Mesenchymal stem cell (in vitro differentiated cells and primary cell): ENCODE measurements at regions not wholly inside any gene's neighbourhood (a gene's known extent, or its start where the extent isn't known, plus 50 kb on each side); places are given as distances from the start of the nearest gene placed in this dataset.

Source experiments
- DNase-seq: peaks from one replicate; pipeline ENCODE4 v3.0.0-alpha.2; 2013
- H2AFZ ChIP-seq: one replicate; pipeline ENCODE4 v1.6.1; 2013; ENCODE audit warnings: low read depth, mild to moderate bottlenecking, control low read depth, inconsistent platforms, low read length, moderate library complexity
- H2AK5ac ChIP-seq: 2 replicates; pipeline ENCODE4 v1.6.1; 2013; ENCODE audit warnings: low read length, moderate library complexity, mild to moderate bottlenecking, inconsistent platforms; ENCODE audit not compliant: severe bottlenecking
- H2BK120ac ChIP-seq: one replicate; pipeline ENCODE4 v1.6.1; 2013; ENCODE audit warnings: low read depth, mild to moderate bottlenecking, inconsistent platforms, low read length, moderate library complexity
- H2BK12ac ChIP-seq, 2 experiments: one replicate each; pipeline ENCODE4 v1.6.1; 2013; ENCODE audit warnings: inconsistent platforms in 2 of 2, low read length in 2 of 2, mild to moderate bottlenecking in 2 of 2, moderate library complexity in 2 of 2, control low read depth in 1 of 2
- H2BK15ac ChIP-seq: one replicate; pipeline ENCODE4 v1.6.1; 2013; ENCODE audit warnings: mild to moderate bottlenecking, low read depth, inconsistent platforms; ENCODE audit not compliant: poor library complexity, severe bottlenecking
- H2BK5ac ChIP-seq: 2 replicates; pipeline ENCODE4 v1.6.1; 2013; ENCODE audit warnings: low read depth, mild to moderate bottlenecking, low read length, control low read depth, inconsistent platforms; ENCODE audit not compliant: poor library complexity, severe bottlenecking
- H3K14ac ChIP-seq, 2 experiments: one replicate each; pipeline ENCODE4 v1.6.1; 2013; ENCODE audit warnings: inconsistent platforms in 2 of 2, low read length in 2 of 2, control low read depth in 1 of 2, mild to moderate bottlenecking in 1 of 2, moderate library complexity in 1 of 2
- H3K18ac ChIP-seq, 2 experiments: one replicate each; pipeline ENCODE4 v1.6.1; 2013; ENCODE audit warnings: inconsistent platforms in 2 of 2, low read length in 2 of 2, control low read depth in 1 of 2, low read depth in 1 of 2, mild to moderate bottlenecking in 1 of 2
- H3K23ac ChIP-seq, 2 experiments: one replicate each; pipeline ENCODE4 v1.6.1; 2013; ENCODE audit warnings: inconsistent platforms in 2 of 2, low read length in 2 of 2, mild to moderate bottlenecking in 2 of 2, moderate library complexity in 2 of 2, control low read depth in 1 of 2
- H3K27ac ChIP-seq: 2 replicates; pipeline ENCODE4 v1.5.1; 2013; ENCODE audit warnings: mild to moderate bottlenecking, moderate library complexity, low read length, control low read depth, inconsistent platforms; ENCODE audit not compliant: poor library complexity, severe bottlenecking
- H3K27me3 ChIP-seq, 2 experiments: 2 replicates each; pipeline versions ENCODE4 v1.6.1 to v1.7.0; 2013; ENCODE audit warnings: low read length in 2 of 2, mild to moderate bottlenecking in 2 of 2, moderate library complexity in 2 of 2, control low read depth in 1 of 2, inconsistent platforms in 1 of 2; ENCODE audit not compliant: control insufficient read depth in 1 of 2, insufficient read depth in 1 of 2
- H3K36me3 ChIP-seq, 2 experiments: 2 replicates each; pipeline versions ENCODE4 v1.6.1 to v1.7.0; 2013; ENCODE audit warnings: low read length in 2 of 2, control low read depth in 1 of 2, inconsistent platforms in 1 of 2, low read depth in 1 of 2, mild to moderate bottlenecking in 1 of 2; ENCODE audit not compliant: insufficient read depth in 2 of 2, control insufficient read depth in 1 of 2
- H3K4ac ChIP-seq, 2 experiments: one replicate each; pipeline ENCODE4 v1.6.1; 2013; ENCODE audit warnings: inconsistent platforms in 2 of 2, low read length in 2 of 2, mild to moderate bottlenecking in 2 of 2, moderate library complexity in 2 of 2, control low read depth in 1 of 2, low read depth in 1 of 2
- H3K4me1 ChIP-seq: 2 replicates; pipeline ENCODE4 v1.6.1; 2013; ENCODE audit warnings: low read depth, low read length, control low read depth; ENCODE audit not compliant: control insufficient read depth, insufficient read depth
- H3K4me2 ChIP-seq: 2 replicates; pipeline ENCODE4 v1.6.1; 2013; ENCODE audit warnings: low read length, mild to moderate bottlenecking, inconsistent platforms; ENCODE audit not compliant: poor library complexity, severe bottlenecking
- H3K4me3 ChIP-seq, 2 experiments: 2 replicates each; pipeline versions ENCODE4 v1.5.1 to v1.7.0; 2013; ENCODE audit warnings: low read length in 2 of 2, mild to moderate bottlenecking in 2 of 2, control low read depth in 1 of 2, low read depth in 1 of 2; ENCODE audit not compliant: insufficient read depth in 1 of 2
- H3K79me1 ChIP-seq: replicated peaks from 2 replicates; pipeline ENCODE4 v1.6.1; 2013; ENCODE audit warnings: mild to moderate bottlenecking, control low read depth, low read length, inconsistent platforms; ENCODE audit not compliant: poor library complexity, severe bottlenecking
- H3K9ac ChIP-seq: 2 replicates; pipeline ENCODE4 v1.7.0; 2013; ENCODE audit warnings: mild to moderate bottlenecking, low read length, moderate library complexity
- H3K9me3 ChIP-seq: 2 replicates; pipeline ENCODE4 v1.7.0; 2013; ENCODE audit warnings: mild to moderate bottlenecking, low read length; ENCODE audit not compliant: control insufficient read depth
- H4K8ac ChIP-seq: one replicate; pipeline ENCODE4 v1.6.1; 2013; ENCODE audit warnings: inconsistent platforms, mild to moderate bottlenecking, low read length, moderate library complexity
- H4K91ac ChIP-seq: one replicate; pipeline ENCODE4 v1.6.1; 2013; ENCODE audit warnings: mild to moderate bottlenecking, low read length, inconsistent platforms
- WGBS: methylation state at CpG from one replicate; pipeline ENCODE4 v1.1.7; 2013; ENCODE audit warnings: mixed read lengths; 5-methylcytosine and 5-hydroxymethylcytosine counted together

DNA sequence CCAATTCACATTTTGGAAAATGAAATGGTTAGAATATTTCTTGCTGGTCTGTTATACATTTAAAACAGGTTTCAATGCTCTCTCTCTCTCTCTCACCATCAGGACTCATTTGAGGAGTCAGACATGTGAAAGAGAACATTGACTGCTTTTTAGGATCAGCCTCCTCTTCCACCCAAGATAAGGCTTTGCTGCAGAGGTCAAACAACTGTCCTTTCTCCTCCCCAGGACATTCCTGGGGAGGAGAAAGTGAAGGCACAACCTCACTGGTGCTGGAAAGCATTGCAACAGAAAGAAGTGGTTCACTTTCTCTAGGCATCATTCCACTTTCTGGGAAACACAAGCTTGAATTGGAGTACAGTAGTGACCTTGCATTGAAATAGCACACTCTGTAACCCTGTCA is 409.1 kb upstream of the NR2F2 start:
- no peak overlapping the region for H2BK15ac ChIP-seq

DNA sequence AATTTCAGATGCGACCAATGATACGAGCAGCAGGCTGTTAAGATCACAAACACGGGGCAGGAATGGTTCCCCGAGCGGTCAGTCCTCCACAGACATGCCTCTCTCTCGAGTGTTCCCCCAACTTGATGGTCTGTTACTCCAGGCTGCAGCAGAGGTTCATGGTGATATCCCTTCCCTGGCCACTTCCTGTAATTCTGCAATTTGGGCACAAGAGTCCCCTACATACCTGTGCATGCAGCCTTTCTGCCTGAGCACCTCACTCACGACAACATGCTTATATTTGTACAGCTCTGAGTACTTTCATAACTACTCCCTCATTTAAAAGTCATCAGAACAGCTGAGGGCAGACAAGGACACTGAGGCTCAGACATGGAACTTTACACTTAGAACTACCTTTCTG is 408.1 kb upstream of the NR2F2 start:
- Histone ChIP-seq H3K79me1 (no peaks in the 10 kb centered on the region), H3K27me3 (no peaks in the 10 kb centered on the region), H2BK12ac (no peak overlapping the region), H3K4ac (no peak overlapping the region), H4K91ac (no peak overlapping the region), H3K4me1 (no peaks in the 10 kb centered on the region), H4K8ac (no peak overlapping the region), H3K4me3 (no peak overlapping the region), H3K9me3 (no peaks in the 10 kb centered on the region), H3K9ac (no peak overlapping the region), H2BK120ac (no peak overlapping the region), H3K23ac (no peak overlapping the region), H3K18ac (no peak overlapping the region), H3K4me2 (no peak overlapping the region), H2AFZ (no peak overlapping the region), H2BK15ac (no peak overlapping the region), H3K27ac (no peak overlapping the region), H2BK5ac (no peak overlapping the region), H3K14ac (no peak overlapping the region), H3K36me3 (no peaks in the 10 kb centered on the region), H2AK5ac (no peak overlapping the region)
- DNase-seq: no peak
- WGBS: 94% methylated on average over 7 of the region's 7 CpGs

More for the DNA sequence above, 409.1 kb upstream of the NR2F2 start:
- no peak overlapping the region for H2BK12ac ChIP-seq
- H4K91ac ChIP-seq: no peak overlapping the region
- no peak for DNase-seq
- no peak overlapping the region for H2AK5ac ChIP-seq
- H2AFZ ChIP-seq: no peak overlapping the region
- no peaks in the 10 kb centered on the region for H3K79me1 ChIP-seq
- no peaks in the 10 kb centered on the region for H3K9me3 ChIP-seq
- no peak overlapping the region for H3K18ac ChIP-seq
- no peak overlapping the region for H4K8ac ChIP-seq
- H3K14ac ChIP-seq: no peak overlapping the region
- H3K27me3 ChIP-seq: no peaks in the 10 kb centered on the region
- H3K36me3 ChIP-seq: no peaks in the 10 kb centered on the region
- H3K4me1 ChIP-seq: no peaks in the 10 kb centered on the region
- H3K4me3 ChIP-seq: no peak overlapping the region
- H3K4me2 ChIP-seq: no peak overlapping the region
- H2BK5ac ChIP-seq: no peak overlapping the region
- H3K27ac ChIP-seq: no peak overlapping the region
- H3K23ac ChIP-seq: no peak overlapping the region
- no peak overlapping the region for H2BK120ac ChIP-seq
- no peak overlapping the region for H3K4ac ChIP-seq
- H3K9ac ChIP-seq: no peak overlapping the region

DNA sequence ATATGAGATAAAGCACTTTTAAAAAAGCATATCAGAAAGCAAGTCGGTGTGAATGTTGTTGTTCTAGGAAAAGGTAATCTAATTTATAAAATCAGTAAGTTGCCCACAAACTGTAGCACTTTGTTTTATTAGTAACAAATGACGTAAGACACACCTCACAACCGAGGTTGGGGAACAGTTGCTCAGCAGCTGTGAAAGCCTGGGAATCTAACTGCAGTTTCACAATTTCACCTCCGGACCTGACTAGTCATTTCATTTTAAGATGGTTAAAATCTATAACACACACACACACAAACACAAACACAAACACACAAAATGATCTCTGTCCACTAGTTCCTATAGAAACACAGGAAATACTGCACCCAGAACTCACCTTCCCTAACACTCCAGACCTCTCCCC is 406.7 kb upstream of the NR2F2 start:
- Histone ChIP-seq H3K79me1 (no peaks in the 10 kb centered on the region), H3K18ac (no peak overlapping the region), H2BK120ac (no peak overlapping the region), H4K91ac (no peak overlapping the region), H3K36me3 (no peaks in the 10 kb centered on the region), H3K4me1 (no peaks in the 10 kb centered on the region), H3K23ac (no peak overlapping the region), H3K9me3 (no peaks in the 10 kb centered on the region), H3K4me2 (no peak overlapping the region), H2BK15ac (no peak overlapping the region), H3K4me3 (no peak overlapping the region), H2BK5ac (no peak overlapping the region), H3K9ac (no peak overlapping the region), H3K27ac (no peak overlapping the region), H2AFZ (no peak overlapping the region), H3K4ac (no peak overlapping the region), H2BK12ac (no peak overlapping the region), H4K8ac (no peak overlapping the region), H3K14ac (no peak overlapping the region), H3K27me3 (no peaks in the 10 kb centered on the region), H2AK5ac (no peak overlapping the region)
- WGBS: 90% methylated on average over 4 of the region's 4 CpGs
- DNase-seq: no peak

DNA sequence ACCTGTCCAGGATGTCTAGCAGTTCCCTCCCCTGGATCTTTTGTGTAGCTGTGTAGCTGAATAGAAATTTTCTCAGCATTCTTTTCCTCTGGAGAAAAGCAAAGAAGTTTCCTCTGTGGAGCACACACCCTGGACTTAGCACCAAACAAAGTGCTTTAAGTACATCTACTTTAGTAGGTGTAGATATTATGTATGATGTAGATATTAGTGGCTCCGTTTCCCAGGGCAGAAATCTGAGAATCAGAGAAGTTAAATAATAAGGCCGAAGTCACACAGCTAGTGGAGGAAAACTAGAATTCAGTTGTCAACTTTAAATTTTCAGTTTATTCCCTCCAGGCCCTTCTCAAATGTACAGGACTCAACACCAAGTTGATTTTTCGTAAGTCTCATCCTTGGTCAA is 401.7 kb upstream of the NR2F2 start:
- H2BK15ac ChIP-seq: no peak overlapping the region
- no peak overlapping the region for H3K4me2 ChIP-seq
- H3K9me3 ChIP-seq: no peaks in the 10 kb centered on the region
- no peak overlapping the region for H3K4ac ChIP-seq
- 95% methylated on average over 2 of the region's 3 CpGs for WGBS
- H3K4me3 ChIP-seq: no peak overlapping the region
- no peak overlapping the region for H3K27ac ChIP-seq
- H3K79me1 ChIP-seq: no peaks in the 10 kb centered on the region
- H3K9ac ChIP-seq: no peak overlapping the region
- H4K91ac ChIP-seq: no peak overlapping the region
- no peak overlapping the region for H2AFZ ChIP-seq
- no peak overlapping the region for H2AK5ac ChIP-seq
- no peak overlapping the region for H2BK12ac ChIP-seq
- H3K27me3 ChIP-seq: no peaks in the 10 kb centered on the region
- DNase-seq: no peak
- H4K8ac ChIP-seq: no peak overlapping the region
- H3K36me3 ChIP-seq: no peaks in the 10 kb centered on the region
- H3K4me1 ChIP-seq: no peaks in the 10 kb centered on the region
- H2BK5ac ChIP-seq: no peak overlapping the region
- no peak overlapping the region for H3K18ac ChIP-seq
- H3K14ac ChIP-seq: no peak overlapping the region
- no peak overlapping the region for H2BK120ac ChIP-seq
- no peak overlapping the region for H3K23ac ChIP-seq
